Heart left ventricle (tissue), 16 donors: ENCODE measurements at regions not wholly inside any gene's neighbourhood (a gene's known extent, or its start where the extent isn't known, plus 50 kb on each side); places are given as distances from the start of the nearest gene placed in this dataset.

ENCODE experiments used
- ATAC-seq, 4 donors: fragments of 200-7000 bp; cut with Tn5 transposase; one replicate each; pipeline ENCODE4 v1.9.1; 2020 to 2022; ENCODE audit warnings: moderate library complexity in 4 of 4, mild to moderate bottlenecking in 3 of 4, moderate number of reproducible peaks in 1 of 4
- DNase-seq, 5 donors: peaks; one replicate each; pipeline ENCODE4 v3.0.0-alpha.2; 2020
- H3K27ac ChIP-seq, 12 donors: fragments of 200-600 bp; sonication (generic) in 4 of 12; one replicate each; pipeline versions ENCODE4 v1.5.0 to v1.8.0; 2016 to 2022; ENCODE audit warnings: mild to moderate bottlenecking in 2 of 12
- H3K27me3 ChIP-seq, 9 donors: fragments of 200-600 bp; sonication (generic) in 2 of 9; one replicate each; pipeline versions ENCODE4 v1.5.1 to v1.8.0; 2016 to 2022; ENCODE audit warnings: mild to moderate bottlenecking in 3 of 9
- H3K36me3 ChIP-seq, 9 donors: fragments of 200-600 bp; sonication (generic) in 2 of 9; one replicate each; pipeline versions ENCODE4 v1.5.0 to v1.8.0; 2018 to 2022; ENCODE audit warnings: mild to moderate bottlenecking in 2 of 9
- H3K4me1 ChIP-seq, 12 donors: fragments of 200-600 bp; sonication (generic) in 4 of 12; one replicate each; pipeline versions ENCODE4 v1.5.0 to v1.8.0; 2016 to 2022; ENCODE audit warnings: mild to moderate bottlenecking in 3 of 12
- H3K4me3 ChIP-seq, 12 donors: fragments of 200-600 bp; sonication (generic) in 4 of 12; one replicate each; pipeline versions ENCODE4 v1.5.0 to v1.8.0; 2017 to 2022; ENCODE audit warnings: mild to moderate bottlenecking in 9 of 12, moderate library complexity in 4 of 12
- H3K9me3 ChIP-seq, 12 donors: fragments of 200-600 bp; sonication (generic) in 4 of 12; one replicate each; pipeline versions ENCODE4 v1.5.0 to v1.8.0; 2016 to 2022; ENCODE audit warnings: mild to moderate bottlenecking in 1 of 12
- POLR2A ChIP-seq, 2 donors: fragments of 450-650 bp; IDR thresholded peaks; one replicate each; pipeline ENCODE4 v1.6.1; 2017; ENCODE audit warnings: antibody characterized with exemption in 2 of 2, mild to moderate bottlenecking in 2 of 2, moderate library complexity in 2 of 2
- WGBS, 4 donors: extraction: QIAGEN DNeasy Blood & Tissue Kit in 2 of 4; methylation state at CpG; one replicate each; pipeline versions ENCODE4 v1.1.5 to v1.1.7; 2013 to 2018; 5-methylcytosine and 5-hydroxymethylcytosine counted together
- intact Hi-C, 10 donors: fragments of 100-400 bp; cut with DNase I; formaldehyde crosslinking; loops; one replicate each; pipeline versions ENCODE4 v1.11.1 to v1.14.2; 2022
- TF ChIP-seq, protein P1 (sequence below), 12 donors: fragments of 200-600 bp; sonication (generic) in 4 of 12; IDR thresholded peaks; one replicate each; pipeline versions ENCODE4 v1.5.0 to v1.8.0; 2018 to 2022; ENCODE audit warnings: antibody characterized with exemption in 12 of 12, mild to moderate bottlenecking in 5 of 12
- donor health status: ischemic (EF 13 %, LVEDD 7.1; RV severe dilation, severe dysfunction).
- donor health status: healthy with polysubstance abuse.
- donor health status: DM: no; HTN: yes; CAD: no.
- donor health status: DM: no; HTN: no; CAD: no.
- donor health status: ischemic (EF 25% LVEDD 6.9; RV normal size, moderate dysfunction).
- donor health status: ischemic (EF 25% LVEDD 5.7; RV mildly dilated, moderate dysfunction).
- donor health status: healthy.
- donor health status: DM: yes; HTN: yes; CAD: no.
- donor health status: ischemic (EF 35%, LVEDD 5.7; RV mildly dilated, moderate dysfunction).
- donor health status: nonischemic (EF 11% LVEDD 7.7; RV severe dilation, severe dysfunction).
- donor health status: DM: yes; HTN: yes; CAD: no.
- donor health status: PGD.
- donor health status: ischemic (EF 29% LVEDD 5.4; RV normal size, mild dysfunction).
- donor health status: nonischemic (EF 23%, LVEDD 6.1; RV moderate dilation, normal function).

DNA sequence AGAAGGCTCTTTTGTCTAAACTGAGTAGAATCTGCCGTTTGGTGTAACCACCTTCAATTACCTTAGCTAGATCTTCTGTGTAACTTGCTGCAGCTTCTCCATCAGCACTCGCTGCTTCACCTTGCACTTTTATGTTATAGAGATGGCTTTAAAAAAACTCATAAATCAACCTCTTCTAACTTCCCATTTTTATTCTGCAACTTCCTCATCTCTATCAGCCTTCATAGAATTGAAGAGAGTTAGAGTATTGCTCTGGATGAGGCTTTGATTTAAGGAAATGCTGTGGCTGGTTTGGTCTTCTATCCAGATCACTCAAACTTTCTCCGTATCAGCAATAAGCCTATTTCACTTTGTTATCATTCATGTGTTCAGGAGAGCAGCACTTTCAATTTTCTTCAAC is 1131.9 kb upstream of the CELF2 start:
- ATAC-seq (no peak), DNase-seq (no peak)
- no peak overlapping the region for H3K4me3 ChIP-seq
- no peak overlapping the region for H3K27ac ChIP-seq
- 81 to 85% (median 82%) methylated on average over 3 of the region's 3 CpGs for WGBS, 4 donors
- no peaks in the 10 kb centered on the region for H3K27me3 ChIP-seq
- intact Hi-C loops = no loop called here
- no peaks in the 10 kb centered on the region for H3K4me1 ChIP-seq
- TF ChIP-seq, protein P1, sequence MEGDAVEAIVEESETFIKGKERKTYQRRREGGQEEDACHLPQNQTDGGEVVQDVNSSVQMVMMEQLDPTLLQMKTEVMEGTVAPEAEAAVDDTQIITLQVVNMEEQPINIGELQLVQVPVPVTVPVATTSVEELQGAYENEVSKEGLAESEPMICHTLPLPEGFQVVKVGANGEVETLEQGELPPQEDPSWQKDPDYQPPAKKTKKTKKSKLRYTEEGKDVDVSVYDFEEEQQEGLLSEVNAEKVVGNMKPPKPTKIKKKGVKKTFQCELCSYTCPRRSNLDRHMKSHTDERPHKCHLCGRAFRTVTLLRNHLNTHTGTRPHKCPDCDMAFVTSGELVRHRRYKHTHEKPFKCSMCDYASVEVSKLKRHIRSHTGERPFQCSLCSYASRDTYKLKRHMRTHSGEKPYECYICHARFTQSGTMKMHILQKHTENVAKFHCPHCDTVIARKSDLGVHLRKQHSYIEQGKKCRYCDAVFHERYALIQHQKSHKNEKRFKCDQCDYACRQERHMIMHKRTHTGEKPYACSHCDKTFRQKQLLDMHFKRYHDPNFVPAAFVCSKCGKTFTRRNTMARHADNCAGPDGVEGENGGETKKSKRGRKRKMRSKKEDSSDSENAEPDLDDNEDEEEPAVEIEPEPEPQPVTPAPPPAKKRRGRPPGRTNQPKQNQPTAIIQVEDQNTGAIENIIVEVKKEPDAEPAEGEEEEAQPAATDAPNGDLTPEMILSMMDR (IDR thresholded peaks at IDR 0.05) = no peak
- H3K9me3 ChIP-seq = peaks cover 0 to 28% (median 9%) of the 10 kb centered on the region in 12 donors
- no peaks in the 10 kb centered on the region for H3K36me3 ChIP-seq

DNA sequence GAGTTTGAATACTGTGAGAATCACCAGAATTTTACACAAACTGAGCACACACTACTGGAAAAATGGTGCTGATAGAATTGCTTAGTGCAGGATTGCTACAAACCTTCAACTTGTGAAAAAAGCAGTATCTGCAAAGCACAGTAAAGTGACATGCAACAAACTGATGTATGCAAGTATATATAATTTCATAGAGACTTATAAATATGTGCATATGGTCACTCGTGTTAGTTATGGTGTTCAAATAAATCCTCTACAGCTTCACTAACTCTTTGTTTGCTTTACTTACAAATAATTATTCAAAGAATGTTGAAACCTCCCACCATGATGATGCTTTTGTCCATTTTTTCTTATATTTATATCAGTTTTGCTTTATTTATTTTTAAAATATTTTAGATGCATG is 1130.9 kb upstream of the CELF2 start:
- 74 to 87% (median 81%) methylated on average over 1 of the region's 1 CpG for WGBS, 4 donors
- Histone ChIP-seq H3K4me3 (no peak overlapping the region), H3K27ac (no peak overlapping the region), H3K4me1 (no peaks in the 10 kb centered on the region), H3K27me3 (no peaks in the 10 kb centered on the region), H3K36me3 (no peaks in the 10 kb centered on the region), H3K9me3 (peaks cover 0 to 24% (median 9%) of the 10 kb centered on the region in 12 donors)
- no peak for TF ChIP-seq POLR2A (IDR thresholded peaks at IDR 0.05)
- TF ChIP-seq, protein P1 (IDR thresholded peaks at IDR 0.05) = no peak
- DNase-seq (no peak), ATAC-seq (no peak)
- intact Hi-C loops = no loop called here

DNA sequence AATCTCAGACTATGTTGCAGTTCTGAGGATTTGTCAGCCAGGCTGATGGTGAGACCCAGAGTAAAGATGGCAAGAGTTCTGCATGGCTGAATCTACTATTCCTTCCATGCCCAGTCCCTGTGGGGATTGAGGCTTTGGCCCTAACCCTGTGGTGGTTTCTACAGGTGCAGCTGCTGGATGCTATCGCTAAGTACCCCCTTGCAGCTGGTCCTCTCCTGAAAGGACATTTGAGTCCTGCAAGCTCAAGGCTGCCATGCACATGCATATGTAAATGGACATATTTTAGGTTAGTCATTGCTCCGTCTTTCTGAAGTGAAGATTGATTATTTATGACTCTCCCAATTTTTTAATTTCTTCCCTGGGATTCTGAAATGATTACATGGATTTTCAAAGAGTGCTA is 1122.2 kb upstream of the CELF2 start:
- WGBS, 4 donors = 91 to 96% (median 93%) methylated on average over 2 of the region's 2 CpGs
- Histone ChIP-seq H3K27me3 (no peaks in the 10 kb centered on the region), H3K4me3 (no peak overlapping the region), H3K36me3 (no peaks in the 10 kb centered on the region), H3K27ac (no peak overlapping the region), H3K9me3 (peaks cover 0 to 6% (median 0%) of the 10 kb centered on the region in 12 donors), H3K4me1 (no peaks in the 10 kb centered on the region)
- DNase-seq (no peak), ATAC-seq (no peak)
- intact Hi-C loops = no loop called here
- TF ChIP-seq, protein P1 (IDR thresholded peaks at IDR 0.05) = no peak
- TF ChIP-seq POLR2A (IDR thresholded peaks at IDR 0.05) = no peak

DNA sequence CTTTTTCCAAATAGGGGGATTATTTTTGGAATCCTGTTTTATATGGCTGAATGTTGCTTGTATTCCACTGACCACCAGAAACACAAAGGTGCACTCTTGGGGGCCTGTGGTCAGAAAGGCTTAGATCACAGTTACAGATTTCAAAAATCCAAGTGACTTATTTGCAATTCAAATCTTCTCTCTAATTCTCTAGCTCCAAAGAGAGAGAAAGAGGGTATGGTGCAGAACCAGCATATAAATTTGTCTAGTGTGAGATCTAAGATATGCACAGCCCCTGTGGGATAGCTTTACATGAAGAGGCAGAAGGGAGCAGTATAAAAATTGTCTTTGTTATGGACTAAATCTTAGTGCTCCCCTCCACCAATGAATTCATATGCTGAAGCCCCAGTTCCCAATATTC is 1121.7 kb upstream of the CELF2 start:
- Histone ChIP-seq H3K4me3 (no peak overlapping the region), H3K4me1 (no peaks in the 10 kb centered on the region), H3K9me3 (peaks cover 0 to 6% (median 0%) of the 10 kb centered on the region in 12 donors), H3K27ac (no peak overlapping the region), H3K27me3 (no peaks in the 10 kb centered on the region), H3K36me3 (no peaks in the 10 kb centered on the region)
- intact Hi-C loops = no loop called here
- DNase-seq = no peak
- ATAC-seq = no peak
- no peak for TF ChIP-seq POLR2A (IDR thresholded peaks at IDR 0.05)
- TF ChIP-seq, protein P1 (IDR thresholded peaks at IDR 0.05) = no peak
